Calu3 (cell line): ENCODE measurements at regions not wholly inside any gene's neighbourhood (a gene's known extent, or its start where the extent isn't known, plus 50 kb on each side); places are given as distances from the start of the nearest gene placed in this dataset.

Experiments
- BruUV-seq: library from RNA; stranded (reverse); fragments of 400-500 nt; replicated peaks from 2 replicates; lab custom pipeline; 2021; lab: Mats Ljungman, UMichigan
- CTCF ChIA-PET: fragments of 300-600 bp; sonication (Branson Sonifier 250); formaldehyde crosslinking; loops from one replicate; lab custom pipeline; 2022; ENCODE audit warnings: antibody characterized with exemption; lab: Charles Lee
- DNase-seq: peaks from one replicate; pipeline ENCODE4 v3.0.0; 2022
- H3K27ac Mint-ChIP-seq: one replicate; pipeline ENCODE4 v1.8.0; 2022; ENCODE audit warnings: mixed read lengths; ENCODE audit not compliant: unreplicated experiment
- H3K27me3 Mint-ChIP-seq: one replicate; pipeline ENCODE4 v1.8.0; 2022; ENCODE audit warnings: mixed read lengths; ENCODE audit not compliant: unreplicated experiment
- H3K36me3 Mint-ChIP-seq: one replicate; pipeline ENCODE4 v1.8.0; 2022; ENCODE audit warnings: mild to moderate bottlenecking, moderate library complexity, mixed read lengths; ENCODE audit not compliant: insufficient read depth, unreplicated experiment
- H3K4me1 Mint-ChIP-seq: one replicate; pipeline ENCODE4 v1.8.0; 2022; ENCODE audit warnings: mild to moderate bottlenecking, low read depth, mixed read lengths; ENCODE audit not compliant: unreplicated experiment
- H3K4me3 Mint-ChIP-seq: one replicate; pipeline ENCODE4 v1.8.0; 2022; ENCODE audit warnings: mild to moderate bottlenecking, low read depth, moderate library complexity, mixed read lengths; ENCODE audit not compliant: unreplicated experiment
- H3K9me3 Mint-ChIP-seq: one replicate; pipeline ENCODE4 v1.8.0; 2022; ENCODE audit warnings: low read depth, mixed read lengths; ENCODE audit not compliant: unreplicated experiment
- intact Hi-C: fragments of 100-400 bp; cut with micrococcal nuclease; formaldehyde crosslinking; loops from one replicate; pipeline ENCODE4 v1.10.0; 2022; ENCODE audit not compliant: unreplicated experiment
- TF ChIP-seq, protein P1 (sequence below): fragments of 200-600 bp; IDR thresholded peaks from one replicate; pipeline ENCODE4 v1.8.0; 2022; ENCODE audit warnings: antibody characterized with exemption; ENCODE audit not compliant: unreplicated experiment

- no peaks in the 10 kb centered on the region for H3K36me3 Mint-ChIP-seq
- CTCF ChIA-PET: no interaction called here
- H3K27ac Mint-ChIP-seq: no peak overlapping the region
- H3K4me1 Mint-ChIP-seq: peaks cover 6% of the 10 kb centered on the region
- no peaks in the 10 kb centered on the region for H3K27me3 Mint-ChIP-seq
- TF ChIP-seq, protein P1, sequence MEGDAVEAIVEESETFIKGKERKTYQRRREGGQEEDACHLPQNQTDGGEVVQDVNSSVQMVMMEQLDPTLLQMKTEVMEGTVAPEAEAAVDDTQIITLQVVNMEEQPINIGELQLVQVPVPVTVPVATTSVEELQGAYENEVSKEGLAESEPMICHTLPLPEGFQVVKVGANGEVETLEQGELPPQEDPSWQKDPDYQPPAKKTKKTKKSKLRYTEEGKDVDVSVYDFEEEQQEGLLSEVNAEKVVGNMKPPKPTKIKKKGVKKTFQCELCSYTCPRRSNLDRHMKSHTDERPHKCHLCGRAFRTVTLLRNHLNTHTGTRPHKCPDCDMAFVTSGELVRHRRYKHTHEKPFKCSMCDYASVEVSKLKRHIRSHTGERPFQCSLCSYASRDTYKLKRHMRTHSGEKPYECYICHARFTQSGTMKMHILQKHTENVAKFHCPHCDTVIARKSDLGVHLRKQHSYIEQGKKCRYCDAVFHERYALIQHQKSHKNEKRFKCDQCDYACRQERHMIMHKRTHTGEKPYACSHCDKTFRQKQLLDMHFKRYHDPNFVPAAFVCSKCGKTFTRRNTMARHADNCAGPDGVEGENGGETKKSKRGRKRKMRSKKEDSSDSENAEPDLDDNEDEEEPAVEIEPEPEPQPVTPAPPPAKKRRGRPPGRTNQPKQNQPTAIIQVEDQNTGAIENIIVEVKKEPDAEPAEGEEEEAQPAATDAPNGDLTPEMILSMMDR: no peak
- H3K4me3 Mint-ChIP-seq: no peak overlapping the region
- no TSS peak for BruUV-seq
- no peak for DNase-seq
- intact Hi-C loops: no loop called here
- H3K9me3 Mint-ChIP-seq: no peaks in the 10 kb centered on the region
Measured at GRCh38 chr3:99365396-99365795, 273.0 kb upstream of the COL8A1 start.

- Mint-ChIP-seq H3K4me3 (no peak overlapping the region), H3K27ac (no peak overlapping the region), H3K27me3 (no peaks in the 10 kb centered on the region), H3K9me3 (no peaks in the 10 kb centered on the region), H3K36me3 (no peaks in the 10 kb centered on the region), H3K4me1 (no peaks in the 10 kb centered on the region)
- CTCF ChIA-PET: no interaction called here
- BruUV-seq: no TSS peak
- TF ChIP-seq, protein P1: no peak
- intact Hi-C loops: no loop called here
- no peak for DNase-seq
Measured at GRCh38 chr3:99357131-99357530, 281.3 kb upstream of the COL8A1 start.

DNA sequence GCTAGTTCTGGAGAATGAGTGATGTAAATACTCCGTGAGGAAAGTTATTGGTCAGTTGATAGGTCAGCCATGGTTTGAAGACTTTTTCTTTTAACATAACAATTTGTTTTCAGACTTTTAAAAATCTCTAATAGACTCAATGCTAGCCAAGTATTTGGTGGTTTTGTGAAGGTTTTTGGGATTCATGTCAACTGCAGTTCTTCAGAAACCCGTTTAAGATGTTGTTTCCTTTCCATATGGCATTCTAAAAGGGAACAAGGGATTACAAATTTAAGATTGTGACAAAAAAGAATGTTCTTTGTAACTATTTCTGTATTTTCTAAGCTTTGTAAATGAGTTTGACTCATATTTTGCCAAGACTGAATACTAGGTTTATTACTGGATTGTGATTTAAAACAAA is 281.7 kb upstream of the COL8A1 start:
- Mint-ChIP-seq H3K27ac (no peak overlapping the region), H3K36me3 (no peaks in the 10 kb centered on the region), H3K4me3 (no peak overlapping the region), H3K4me1 (no peaks in the 10 kb centered on the region), H3K27me3 (no peaks in the 10 kb centered on the region), H3K9me3 (no peaks in the 10 kb centered on the region)
- CTCF ChIA-PET: no interaction called here
- DNase-seq: no peak
- BruUV-seq: no TSS peak
- TF ChIP-seq, protein P1: no peak
- intact Hi-C loops: no loop called here

- DNase-seq: no peak
- Mint-ChIP-seq H3K4me3 (no peak overlapping the region), H3K27me3 (no peaks in the 10 kb centered on the region), H3K9me3 (no peaks in the 10 kb centered on the region), H3K36me3 (no peaks in the 10 kb centered on the region), H3K4me1 (no peaks in the 10 kb centered on the region), H3K27ac (no peak overlapping the region)
- intact Hi-C loops: no loop called here
- BruUV-seq: no TSS peak
- TF ChIP-seq, protein P1: no peak
- CTCF ChIA-PET: no interaction called here
Measured at GRCh38 chr3:99355465-99355864, 282.9 kb upstream of the COL8A1 start.
